SK-N-MC (cell line): ENCODE measurements at regions not wholly inside any gene's neighbourhood (a gene's known extent, or its start where the extent isn't known, plus 50 kb on each side); places are given as distances from the start of the nearest gene placed in this dataset.

Experiments used
- EZH2 ChIP-seq: fragments of 200-600 bp; sonication (generic); IDR thresholded peaks from one replicate; pipeline ENCODE4 v1.6.1; 2017; ENCODE audit warnings: antibody characterized with exemption
- POLR2AphosphoS5 ChIP-seq: IDR thresholded peaks from 2 replicates; pipeline ENCODE4 v1.6.1; 2012; ENCODE audit warnings: mild to moderate bottlenecking, low read depth, low read length, borderline replicate concordance

DNA sequence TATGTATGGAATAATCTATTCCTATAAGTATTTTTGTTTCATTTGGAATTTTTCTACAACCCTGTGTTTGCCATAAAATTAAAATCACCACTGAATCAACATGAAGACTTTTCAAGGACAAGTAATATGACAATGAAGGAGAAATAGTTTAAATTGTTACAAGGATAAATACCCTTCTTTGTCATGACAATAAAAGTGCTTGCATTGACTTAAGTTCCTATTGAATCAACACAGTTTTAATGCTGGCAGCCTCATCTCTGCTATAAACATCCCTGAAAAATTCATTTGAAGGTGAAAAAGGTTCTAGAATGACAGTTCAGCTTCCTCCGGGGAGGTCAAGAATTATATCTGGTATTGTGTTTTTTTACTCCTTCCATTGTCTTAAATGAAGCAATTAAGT lies 1105.1 kb upstream of the CDH9 start:
- TF ChIP-seq EZH2 (no peak), POLR2AphosphoS5 (no peak)
